IPS DF 4.7 (cell line): ENCODE measurements at regions not wholly inside any gene's neighbourhood (a gene's known extent, or its start where the extent isn't known, plus 50 kb on each side); places are given as distances from the start of the nearest gene placed in this dataset.

Source experiments
- DNase-seq: peaks from one replicate; pipeline ENCODE4 v3.0.0-alpha.2; 2013; ENCODE audit warnings: low spot score; ENCODE audit errors: extremely low read depth

DNA sequence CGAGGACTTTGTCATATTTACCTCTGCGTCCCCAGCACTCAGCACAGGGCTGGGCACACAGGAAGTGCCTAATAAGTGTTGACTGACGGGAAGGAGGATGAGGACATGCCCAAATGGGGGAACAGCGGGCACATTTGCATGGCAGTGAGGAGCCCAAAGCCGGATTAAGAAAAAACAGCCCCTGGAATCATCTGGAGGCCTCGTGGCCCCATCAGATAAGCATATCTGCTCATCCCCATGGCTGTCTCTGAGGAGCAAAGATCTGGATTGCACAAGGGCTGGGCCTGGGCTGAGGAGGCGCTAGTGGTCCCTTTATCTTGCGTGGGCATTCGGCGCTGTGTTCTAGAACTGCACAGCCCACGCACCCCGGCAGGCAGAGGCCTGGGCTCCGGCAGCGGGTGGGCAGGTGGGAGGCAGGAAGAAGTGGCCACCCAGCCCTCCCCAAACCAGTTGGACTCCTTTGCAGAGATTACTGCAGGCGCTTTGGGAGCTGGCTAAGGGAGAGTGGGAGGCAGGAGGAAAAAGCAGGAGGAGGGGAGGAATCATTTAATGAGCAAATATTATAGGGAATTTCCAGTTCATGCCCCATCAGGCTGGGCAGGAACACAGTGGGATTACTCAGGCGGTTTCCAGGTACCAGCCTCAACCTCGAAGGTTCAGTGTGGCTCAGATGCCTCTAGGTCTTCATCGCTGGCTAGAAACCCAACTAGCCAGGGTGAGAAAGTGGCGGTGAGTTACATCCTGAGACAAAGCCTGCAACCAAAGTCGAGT is 108.1 kb downstream of the CEBPB start:
- DNase-seq, result no peak

DNA sequence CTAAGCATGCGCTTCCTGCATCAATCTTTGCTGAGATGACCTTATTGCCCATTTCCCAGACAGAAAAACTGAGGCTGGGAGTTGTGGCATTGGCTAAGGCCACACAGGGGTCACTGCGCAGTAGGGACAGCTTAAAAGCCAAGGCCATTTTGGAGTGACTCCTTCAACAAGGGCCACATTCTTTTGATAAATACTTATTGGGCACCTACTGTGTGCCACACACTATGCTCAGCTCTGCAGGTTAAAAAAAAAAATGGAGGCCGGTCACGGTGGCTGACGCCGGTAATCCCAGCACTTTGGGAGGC is 108.6 kb downstream of the CEBPB start:
- DNase-seq, result no peak

- DNase-seq, result no peak
Observed at GRCh38 chr20:50301165-50301564, 110.5 kb downstream of the CEBPB start.

DNA sequence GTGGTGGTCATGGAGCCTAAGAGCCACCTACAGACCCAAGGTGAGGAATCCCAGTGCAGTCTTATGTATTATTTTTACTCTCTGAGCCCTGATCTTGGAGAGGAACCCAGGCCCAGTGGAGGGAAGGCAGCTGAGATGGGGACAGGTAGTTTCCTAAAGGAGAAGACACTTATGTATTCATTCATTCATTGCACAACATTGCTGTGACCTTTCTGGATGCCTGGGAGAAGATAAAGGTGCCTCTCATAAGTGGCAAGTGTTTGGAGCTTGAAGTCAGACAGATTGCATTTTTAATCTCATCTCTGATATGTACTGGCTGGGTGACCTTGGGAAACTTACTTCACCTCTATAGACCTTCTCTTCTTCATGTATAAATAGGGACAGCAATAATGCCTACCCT is 111.1 kb downstream of the CEBPB start:
- DNase-seq, result no peak

DNA sequence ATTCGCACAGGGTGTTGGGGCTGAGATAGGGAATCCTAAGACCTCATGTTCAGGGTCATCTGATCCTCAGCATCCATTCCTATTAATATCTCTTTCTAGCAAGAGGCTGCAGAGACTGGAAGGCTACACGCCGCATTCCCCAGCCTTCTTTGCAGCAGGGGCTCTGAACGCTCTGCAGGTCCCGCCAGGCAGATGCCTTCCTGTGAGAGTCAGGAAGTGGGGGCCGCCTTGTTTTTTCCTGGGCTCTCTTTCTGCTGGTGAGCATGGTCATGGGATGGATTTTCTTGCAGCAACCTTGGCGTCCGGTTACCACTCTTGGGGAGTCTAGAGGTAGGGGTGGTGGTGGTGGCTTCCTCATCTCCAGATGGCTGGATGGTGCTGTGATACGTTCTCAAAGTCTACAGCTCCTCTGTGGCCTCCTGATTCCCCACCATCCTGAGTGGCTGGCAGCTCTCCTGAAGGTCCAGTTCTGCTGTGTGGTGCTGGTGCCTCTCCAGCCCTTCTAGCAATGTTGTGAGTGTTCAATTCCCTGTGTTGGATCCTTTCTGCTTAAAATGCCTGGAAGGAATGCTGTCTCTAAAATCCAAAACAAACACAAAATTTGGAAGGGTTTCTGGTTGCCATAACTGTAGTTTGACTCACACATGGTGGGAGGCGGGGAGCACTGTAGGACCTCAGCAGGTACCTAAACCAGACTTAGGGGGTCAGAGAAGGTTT is 111.9 kb downstream of the CEBPB start:
- no peak for DNase-seq

- no peak for DNase-seq
Observed at GRCh38 chr20:50303573-50304500, 113.2 kb downstream of the CEBPB start.

DNA sequence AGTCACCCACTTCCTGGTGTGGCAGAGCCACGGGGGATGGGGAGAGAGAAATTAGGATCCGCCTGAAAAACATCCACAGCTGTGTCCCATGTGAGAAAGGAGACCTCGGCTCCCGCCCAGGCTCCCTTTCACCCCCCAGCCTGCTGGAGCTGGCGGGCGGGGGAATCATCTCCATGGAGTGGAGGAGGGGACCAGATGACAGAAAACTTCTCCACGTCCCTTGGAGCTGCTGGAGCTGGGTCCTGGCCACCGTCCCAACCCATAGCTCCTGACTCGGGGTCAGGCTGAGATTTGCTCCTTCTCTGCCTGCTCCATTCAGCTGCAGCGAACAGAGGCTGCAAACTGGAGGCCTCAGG is 113.8 kb downstream of the CEBPB start:
- no peak for DNase-seq

DNA sequence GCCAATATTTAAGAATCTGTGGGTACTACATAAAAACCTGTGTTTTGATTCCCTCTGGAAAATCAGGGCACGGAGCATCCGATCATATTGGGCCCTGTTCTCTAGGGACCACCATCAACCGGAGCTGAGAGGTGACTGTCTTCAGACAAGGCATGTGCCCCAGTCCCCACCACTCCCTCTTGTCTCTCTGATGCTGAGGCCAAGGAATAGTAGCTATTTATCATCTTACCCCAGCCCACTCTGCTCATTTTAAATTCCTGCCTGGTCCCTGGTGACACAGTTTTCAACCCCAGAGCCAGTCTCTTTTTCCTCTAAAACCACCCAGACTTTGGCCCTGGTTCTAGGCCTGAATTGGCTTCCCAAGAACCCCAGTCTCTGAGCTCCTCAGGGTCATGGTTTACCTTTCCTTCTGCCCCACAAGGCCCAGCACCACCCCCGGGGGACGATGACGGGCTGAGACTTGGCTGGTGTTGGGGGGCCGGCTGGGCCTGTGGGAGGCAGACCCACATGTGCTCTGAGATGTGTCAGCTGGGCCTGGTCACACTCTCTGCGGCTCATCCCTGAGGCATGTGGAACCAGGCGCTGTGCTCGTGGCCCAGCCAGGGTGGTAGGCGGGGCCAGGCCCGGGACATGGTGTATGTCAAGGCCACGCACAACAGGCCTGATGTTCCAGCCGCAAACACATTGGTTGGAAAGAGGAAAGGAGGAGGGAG is 114.4 kb downstream of the CEBPB start:
- DNase-seq, result no peak

DNA sequence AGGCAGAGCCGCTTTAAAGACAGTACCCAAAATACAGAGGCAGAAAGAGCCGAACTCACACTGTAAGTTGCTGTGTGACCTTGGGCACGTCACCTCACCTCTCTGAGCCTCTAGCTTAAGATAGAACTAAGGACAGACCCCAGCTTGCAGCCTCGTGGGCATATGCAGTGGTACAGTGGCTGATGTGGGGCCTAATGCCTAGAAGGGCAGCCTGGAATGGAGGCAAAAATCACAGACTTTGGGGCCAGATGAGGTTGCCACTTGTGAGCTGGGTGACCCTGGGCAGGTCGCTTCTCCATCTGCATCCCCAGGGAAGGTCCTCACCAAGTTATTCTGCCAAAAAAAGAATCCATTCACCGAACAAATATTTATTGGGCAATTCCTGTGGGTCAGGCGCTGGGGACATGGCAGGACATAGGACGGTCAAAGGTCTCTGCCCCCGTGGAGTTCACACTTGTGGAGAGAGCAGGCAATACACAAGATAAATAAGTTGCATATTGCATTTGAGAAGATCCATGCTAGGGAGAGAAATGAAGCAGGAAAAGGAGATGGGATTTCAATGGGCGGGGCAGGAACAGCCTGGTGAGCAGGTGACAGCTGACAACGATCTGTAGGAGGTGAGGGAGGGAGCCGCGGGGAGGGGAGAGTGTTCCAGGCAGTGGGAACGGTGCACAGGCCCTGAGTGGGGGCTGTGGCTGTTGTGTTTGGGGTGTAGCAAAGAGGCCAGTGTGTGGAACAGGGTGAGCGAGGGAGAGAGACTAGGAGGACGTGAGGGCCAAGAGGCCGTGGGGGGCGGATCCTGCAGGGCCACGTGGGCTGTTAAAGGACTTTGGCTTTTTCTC is 115.2 kb downstream of the CEBPB start:
- no peak for DNase-seq

DNA sequence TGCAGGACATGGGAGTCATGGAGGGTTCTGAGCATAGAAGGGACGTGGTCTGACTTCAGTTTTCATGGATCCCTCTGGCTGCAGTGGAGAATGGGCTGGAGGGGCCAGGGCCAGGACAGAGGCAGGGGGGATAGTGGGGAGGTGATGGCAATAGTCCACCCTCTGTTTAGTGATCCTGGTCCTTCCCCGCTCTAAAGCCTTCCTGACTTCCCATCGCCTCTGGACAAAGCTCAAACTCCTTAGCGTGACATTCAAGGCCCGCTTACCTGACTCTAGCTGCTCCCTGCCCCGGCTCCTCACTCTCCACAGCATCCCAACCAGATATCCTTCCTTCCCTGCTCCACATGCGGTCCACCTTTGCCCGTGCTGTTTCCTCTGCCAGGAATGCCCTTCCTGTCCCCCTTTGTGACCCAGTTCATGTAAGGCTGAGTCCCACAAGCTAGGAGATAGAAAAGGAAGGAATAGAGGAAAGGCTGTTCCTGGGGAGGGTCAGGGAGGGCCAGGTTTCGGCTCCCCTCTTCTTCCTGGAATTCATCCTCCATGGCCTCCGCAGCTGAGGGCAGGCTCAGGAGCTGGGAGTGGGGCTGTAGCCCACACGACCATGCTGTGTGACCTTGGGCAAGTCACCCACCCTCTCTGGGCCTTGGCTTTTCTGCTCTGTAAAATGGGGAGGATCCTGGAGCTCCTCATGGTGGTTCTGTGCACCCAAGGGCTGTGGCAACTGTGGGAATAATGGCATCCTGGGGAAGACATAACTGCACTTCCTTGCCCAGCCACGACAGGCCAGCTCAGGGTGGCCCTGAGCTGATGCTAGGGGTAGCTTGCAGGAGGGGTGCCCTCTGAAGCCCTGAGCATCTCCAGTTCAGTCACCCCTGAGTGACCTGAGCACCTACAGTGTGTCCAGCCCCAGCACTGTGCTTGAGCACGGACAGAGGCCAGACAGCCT is 116.1 kb downstream of the CEBPB start:
- no peak for DNase-seq

- DNase-seq, result no peak
Observed at GRCh38 chr20:50308166-50308512, 117.5 kb downstream of the CEBPB start.

DNA sequence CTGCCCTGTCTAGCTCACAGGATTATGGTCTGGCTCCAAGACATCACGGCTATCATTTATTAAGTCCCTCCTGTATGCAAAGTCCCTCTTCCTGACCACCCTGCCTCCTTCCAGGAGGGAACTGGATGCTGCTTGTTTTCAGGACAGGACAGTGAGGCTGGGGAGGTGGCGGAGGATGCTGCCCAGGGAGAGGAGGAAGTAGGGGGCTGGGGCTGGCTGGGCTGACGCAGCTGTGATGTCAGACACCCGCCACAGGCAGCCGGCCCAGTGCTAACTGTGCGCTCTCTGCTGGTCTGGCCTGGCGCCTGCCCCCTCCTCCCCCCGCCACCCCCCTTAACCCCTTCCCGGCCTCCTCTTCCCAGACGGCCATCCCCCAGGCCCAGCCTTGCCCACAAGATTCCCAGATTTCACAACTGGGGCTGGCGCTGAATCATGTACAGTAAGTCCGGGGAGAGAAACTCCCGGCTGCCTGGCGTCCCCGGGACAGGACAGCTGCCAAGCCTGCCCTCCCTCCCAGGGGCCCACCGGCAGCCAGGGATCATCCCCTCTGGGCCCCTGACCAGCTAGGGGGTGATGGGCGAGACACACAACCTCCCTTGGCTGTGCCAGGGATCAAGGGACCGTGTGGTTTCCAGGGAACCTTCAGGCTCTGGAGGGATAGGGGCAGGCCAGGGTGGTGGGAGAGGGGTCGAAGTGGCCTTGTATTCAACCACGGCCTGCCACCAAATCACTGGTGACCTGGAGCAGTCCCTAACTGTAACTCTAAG is 118.1 kb downstream of the CEBPB start:
- no peak for DNase-seq

DNA sequence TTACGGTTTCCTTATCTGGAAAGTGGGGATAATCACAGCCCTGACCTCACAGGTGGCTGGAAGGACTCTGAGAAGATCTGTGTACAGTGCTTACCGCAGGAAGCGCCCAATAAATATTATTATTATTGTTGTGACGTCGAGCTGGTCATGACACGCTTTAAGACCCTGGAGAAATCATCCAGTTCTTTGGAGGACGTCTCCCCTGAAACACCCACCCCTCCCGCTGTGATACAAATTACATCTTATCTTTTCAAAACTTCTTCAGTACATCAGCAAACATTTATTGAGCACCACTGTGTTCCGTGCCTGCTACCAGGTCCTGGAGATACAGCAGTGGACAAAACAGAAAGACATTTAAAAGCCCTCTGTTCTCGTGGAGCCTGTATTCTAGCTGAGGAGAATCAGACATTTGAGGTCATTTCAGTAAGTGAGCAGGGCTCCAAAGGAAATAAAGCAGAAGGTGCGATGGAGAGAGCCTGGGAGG is 118.7 kb downstream of the CEBPB start:
- DNase-seq, result no peak

- no peak for DNase-seq
Observed at GRCh38 chr20:50309764-50310672, 119.4 kb downstream of the CEBPB start.

DNA sequence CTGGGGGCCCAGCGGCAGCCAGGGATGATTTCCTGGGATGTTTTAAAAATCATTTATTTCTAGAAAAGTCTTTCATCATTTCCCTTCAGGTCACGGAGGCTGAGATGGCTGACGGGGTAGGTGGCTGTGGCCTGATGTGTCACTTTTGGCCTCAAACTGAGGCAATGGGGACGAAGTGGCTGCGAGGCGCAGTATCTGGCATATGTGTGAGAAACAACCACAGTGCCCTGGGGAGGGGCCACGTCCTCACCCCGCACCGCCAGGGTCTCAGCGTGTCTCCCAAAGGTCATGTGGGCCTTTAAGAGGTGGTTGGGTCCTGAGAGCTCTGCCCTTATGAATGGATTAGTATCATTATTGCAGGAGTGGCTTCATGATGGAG is 120.0 kb downstream of the CEBPB start:
- no peak for DNase-seq

- no peak for DNase-seq
Observed at GRCh38 chr20:50311308-50312001, 120.8 kb downstream of the CEBPB start.

- no peak for DNase-seq
Observed at GRCh38 chr20:50312002-50312681, 121.5 kb downstream of the CEBPB start.
